Loucy (cell line): ENCODE measurements at regions not wholly inside any gene's neighbourhood (a gene's known extent, or its start where the extent isn't known, plus 50 kb on each side); places are given as distances from the start of the nearest gene placed in this dataset.

Experiments used
- EZH2phosphoT487 ChIP-seq: fragments of 200-600 bp; IDR thresholded peaks from 2 replicates; pipeline ENCODE4 v1.6.1; 2018; ENCODE audit warnings: antibody characterized with exemption, mild to moderate bottlenecking, moderate library complexity, borderline replicate concordance
- TF ChIP-seq, protein P1 (sequence below): fragments of 200-600 bp; sonication (generic); conservative IDR thresholded peaks from 2 replicates; pipeline ENCODE4 v1.5.1; 2014; ENCODE audit warnings: mild to moderate bottlenecking, antibody characterized with exemption, low read length

- TF ChIP-seq, protein P1, sequence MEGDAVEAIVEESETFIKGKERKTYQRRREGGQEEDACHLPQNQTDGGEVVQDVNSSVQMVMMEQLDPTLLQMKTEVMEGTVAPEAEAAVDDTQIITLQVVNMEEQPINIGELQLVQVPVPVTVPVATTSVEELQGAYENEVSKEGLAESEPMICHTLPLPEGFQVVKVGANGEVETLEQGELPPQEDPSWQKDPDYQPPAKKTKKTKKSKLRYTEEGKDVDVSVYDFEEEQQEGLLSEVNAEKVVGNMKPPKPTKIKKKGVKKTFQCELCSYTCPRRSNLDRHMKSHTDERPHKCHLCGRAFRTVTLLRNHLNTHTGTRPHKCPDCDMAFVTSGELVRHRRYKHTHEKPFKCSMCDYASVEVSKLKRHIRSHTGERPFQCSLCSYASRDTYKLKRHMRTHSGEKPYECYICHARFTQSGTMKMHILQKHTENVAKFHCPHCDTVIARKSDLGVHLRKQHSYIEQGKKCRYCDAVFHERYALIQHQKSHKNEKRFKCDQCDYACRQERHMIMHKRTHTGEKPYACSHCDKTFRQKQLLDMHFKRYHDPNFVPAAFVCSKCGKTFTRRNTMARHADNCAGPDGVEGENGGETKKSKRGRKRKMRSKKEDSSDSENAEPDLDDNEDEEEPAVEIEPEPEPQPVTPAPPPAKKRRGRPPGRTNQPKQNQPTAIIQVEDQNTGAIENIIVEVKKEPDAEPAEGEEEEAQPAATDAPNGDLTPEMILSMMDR = no peak
- TF ChIP-seq EZH2phosphoT487 = no peak
Observed at GRCh38 chr3:188955919-188956318, 215.9 kb upstream of the TPRG1 start.
